Heart left ventricle (tissue), 16 donors: ENCODE measurements at regions not wholly inside any gene's neighbourhood (a gene's known extent, or its start where the extent isn't known, plus 50 kb on each side); places are given as distances from the start of the nearest gene placed in this dataset.

ENCODE experiments used
- ATAC-seq, 4 donors: fragments of 200-7000 bp; cut with Tn5 transposase; one replicate each; pipeline ENCODE4 v1.9.1; 2020 to 2022; ENCODE audit warnings: moderate library complexity in 4 of 4, mild to moderate bottlenecking in 3 of 4, moderate number of reproducible peaks in 1 of 4
- DNase-seq, 5 donors: peaks; one replicate each; pipeline ENCODE4 v3.0.0-alpha.2; 2020
- H3K27ac ChIP-seq, 12 donors: fragments of 200-600 bp; sonication (generic) in 4 of 12; one replicate each; pipeline versions ENCODE4 v1.5.0 to v1.8.0; 2016 to 2022; ENCODE audit warnings: mild to moderate bottlenecking in 2 of 12
- H3K27me3 ChIP-seq, 9 donors: fragments of 200-600 bp; sonication (generic) in 2 of 9; one replicate each; pipeline versions ENCODE4 v1.5.1 to v1.8.0; 2016 to 2022; ENCODE audit warnings: mild to moderate bottlenecking in 3 of 9
- H3K36me3 ChIP-seq, 9 donors: fragments of 200-600 bp; sonication (generic) in 2 of 9; one replicate each; pipeline versions ENCODE4 v1.5.0 to v1.8.0; 2018 to 2022; ENCODE audit warnings: mild to moderate bottlenecking in 2 of 9
- H3K4me1 ChIP-seq, 12 donors: fragments of 200-600 bp; sonication (generic) in 4 of 12; one replicate each; pipeline versions ENCODE4 v1.5.0 to v1.8.0; 2016 to 2022; ENCODE audit warnings: mild to moderate bottlenecking in 3 of 12
- H3K4me3 ChIP-seq, 12 donors: fragments of 200-600 bp; sonication (generic) in 4 of 12; one replicate each; pipeline versions ENCODE4 v1.5.0 to v1.8.0; 2017 to 2022; ENCODE audit warnings: mild to moderate bottlenecking in 9 of 12, moderate library complexity in 4 of 12
- H3K9me3 ChIP-seq, 12 donors: fragments of 200-600 bp; sonication (generic) in 4 of 12; one replicate each; pipeline versions ENCODE4 v1.5.0 to v1.8.0; 2016 to 2022; ENCODE audit warnings: mild to moderate bottlenecking in 1 of 12
- POLR2A ChIP-seq, 2 donors: fragments of 450-650 bp; IDR thresholded peaks; one replicate each; pipeline ENCODE4 v1.6.1; 2017; ENCODE audit warnings: antibody characterized with exemption in 2 of 2, mild to moderate bottlenecking in 2 of 2, moderate library complexity in 2 of 2
- WGBS, 4 donors: extraction: QIAGEN DNeasy Blood & Tissue Kit in 2 of 4; methylation state at CpG; one replicate each; pipeline versions ENCODE4 v1.1.5 to v1.1.7; 2013 to 2018; 5-methylcytosine and 5-hydroxymethylcytosine counted together
- intact Hi-C, 10 donors: fragments of 100-400 bp; cut with DNase I; formaldehyde crosslinking; loops; one replicate each; pipeline versions ENCODE4 v1.11.1 to v1.14.2; 2022
- TF ChIP-seq, protein P1 (sequence below), 12 donors: fragments of 200-600 bp; sonication (generic) in 4 of 12; IDR thresholded peaks; one replicate each; pipeline versions ENCODE4 v1.5.0 to v1.8.0; 2018 to 2022; ENCODE audit warnings: antibody characterized with exemption in 12 of 12, mild to moderate bottlenecking in 5 of 12
- donor health status: ischemic (EF 13 %, LVEDD 7.1; RV severe dilation, severe dysfunction).
- donor health status: healthy with polysubstance abuse.
- donor health status: DM: no; HTN: yes; CAD: no.
- donor health status: DM: no; HTN: no; CAD: no.
- donor health status: ischemic (EF 25% LVEDD 6.9; RV normal size, moderate dysfunction).
- donor health status: ischemic (EF 25% LVEDD 5.7; RV mildly dilated, moderate dysfunction).
- donor health status: healthy.
- donor health status: DM: yes; HTN: yes; CAD: no.
- donor health status: ischemic (EF 35%, LVEDD 5.7; RV mildly dilated, moderate dysfunction).
- donor health status: nonischemic (EF 11% LVEDD 7.7; RV severe dilation, severe dysfunction).
- donor health status: DM: yes; HTN: yes; CAD: no.
- donor health status: PGD.
- donor health status: ischemic (EF 29% LVEDD 5.4; RV normal size, mild dysfunction).
- donor health status: nonischemic (EF 23%, LVEDD 6.1; RV moderate dilation, normal function).

DNA sequence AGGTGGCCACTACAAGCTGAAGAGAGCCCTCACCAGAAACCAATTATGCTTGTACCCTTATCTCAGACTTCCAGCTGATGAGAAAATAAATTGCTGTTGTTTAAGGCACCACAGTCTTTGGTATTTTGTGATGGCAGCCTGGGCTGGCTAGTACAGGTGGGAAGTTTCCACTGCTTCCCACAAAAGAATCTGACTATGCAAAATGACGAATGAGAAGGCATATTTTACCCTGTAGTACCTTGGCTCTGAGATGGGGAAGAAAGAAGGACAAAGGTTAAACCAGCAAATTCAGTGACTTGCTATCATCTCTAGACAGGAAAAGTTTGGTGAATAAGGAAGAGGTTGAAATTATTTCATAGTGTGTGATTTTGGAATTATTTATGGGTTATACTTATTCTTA, 112.8 kb upstream of the ELL2 start:
- DNase-seq (no peak), ATAC-seq (no peak)
- no peaks in the 10 kb centered on the region for H3K36me3 ChIP-seq
- TF ChIP-seq, protein P1, sequence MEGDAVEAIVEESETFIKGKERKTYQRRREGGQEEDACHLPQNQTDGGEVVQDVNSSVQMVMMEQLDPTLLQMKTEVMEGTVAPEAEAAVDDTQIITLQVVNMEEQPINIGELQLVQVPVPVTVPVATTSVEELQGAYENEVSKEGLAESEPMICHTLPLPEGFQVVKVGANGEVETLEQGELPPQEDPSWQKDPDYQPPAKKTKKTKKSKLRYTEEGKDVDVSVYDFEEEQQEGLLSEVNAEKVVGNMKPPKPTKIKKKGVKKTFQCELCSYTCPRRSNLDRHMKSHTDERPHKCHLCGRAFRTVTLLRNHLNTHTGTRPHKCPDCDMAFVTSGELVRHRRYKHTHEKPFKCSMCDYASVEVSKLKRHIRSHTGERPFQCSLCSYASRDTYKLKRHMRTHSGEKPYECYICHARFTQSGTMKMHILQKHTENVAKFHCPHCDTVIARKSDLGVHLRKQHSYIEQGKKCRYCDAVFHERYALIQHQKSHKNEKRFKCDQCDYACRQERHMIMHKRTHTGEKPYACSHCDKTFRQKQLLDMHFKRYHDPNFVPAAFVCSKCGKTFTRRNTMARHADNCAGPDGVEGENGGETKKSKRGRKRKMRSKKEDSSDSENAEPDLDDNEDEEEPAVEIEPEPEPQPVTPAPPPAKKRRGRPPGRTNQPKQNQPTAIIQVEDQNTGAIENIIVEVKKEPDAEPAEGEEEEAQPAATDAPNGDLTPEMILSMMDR (IDR thresholded peaks at IDR 0.05) = no peak
- no peak for TF ChIP-seq POLR2A (IDR thresholded peaks at IDR 0.05)
- H3K27ac ChIP-seq = no peak overlapping the region
- H3K27me3 ChIP-seq = no peaks in the 10 kb centered on the region
- WGBS, 4 donors = 81 to 87% (median 85%) methylated on average over 1 of the region's 1 CpG
- no peaks in the 10 kb centered on the region for H3K9me3 ChIP-seq
- intact Hi-C loops = no loop called here
- peaks cover 0 to 12% (median 0%) of the 10 kb centered on the region in 12 donors for H3K4me1 ChIP-seq
- no peak overlapping the region for H3K4me3 ChIP-seq

DNA sequence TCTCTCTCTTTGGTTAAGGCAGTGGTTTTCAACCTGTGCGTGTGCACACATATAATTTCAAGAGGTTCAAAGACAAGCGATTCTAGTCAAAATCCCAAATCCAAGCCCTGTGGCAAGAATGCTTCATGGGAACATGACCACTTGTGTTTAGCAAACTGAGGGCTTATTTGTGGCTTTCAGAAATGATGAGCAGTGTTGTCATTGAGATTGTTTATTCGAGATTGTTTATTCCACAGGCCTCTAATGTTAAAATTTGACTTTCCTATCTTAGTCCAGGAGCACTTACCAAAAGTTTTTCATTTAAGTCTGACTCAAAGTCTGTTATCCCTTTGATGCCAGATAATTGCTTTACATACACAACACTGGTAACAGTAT, 111.1 kb upstream of the ELL2 start:
- DNase-seq (no peak), ATAC-seq (no peak)
- H3K4me3 ChIP-seq = no peak overlapping the region
- 91 to 94% (median 94%) methylated on average over 3 of the region's 3 CpGs for WGBS, 4 donors
- peaks cover 0 to 15% (median 0%) of the 10 kb centered on the region in 12 donors for H3K4me1 ChIP-seq
- no peaks in the 10 kb centered on the region for H3K36me3 ChIP-seq
- TF ChIP-seq, protein P1 (IDR thresholded peaks at IDR 0.05) = no peak
- TF ChIP-seq POLR2A (IDR thresholded peaks at IDR 0.05) = no peak
- intact Hi-C loops = no loop called here
- H3K9me3 ChIP-seq = no peaks in the 10 kb centered on the region
- H3K27me3 ChIP-seq = no peaks in the 10 kb centered on the region
- H3K27ac ChIP-seq = no peak overlapping the region

DNA sequence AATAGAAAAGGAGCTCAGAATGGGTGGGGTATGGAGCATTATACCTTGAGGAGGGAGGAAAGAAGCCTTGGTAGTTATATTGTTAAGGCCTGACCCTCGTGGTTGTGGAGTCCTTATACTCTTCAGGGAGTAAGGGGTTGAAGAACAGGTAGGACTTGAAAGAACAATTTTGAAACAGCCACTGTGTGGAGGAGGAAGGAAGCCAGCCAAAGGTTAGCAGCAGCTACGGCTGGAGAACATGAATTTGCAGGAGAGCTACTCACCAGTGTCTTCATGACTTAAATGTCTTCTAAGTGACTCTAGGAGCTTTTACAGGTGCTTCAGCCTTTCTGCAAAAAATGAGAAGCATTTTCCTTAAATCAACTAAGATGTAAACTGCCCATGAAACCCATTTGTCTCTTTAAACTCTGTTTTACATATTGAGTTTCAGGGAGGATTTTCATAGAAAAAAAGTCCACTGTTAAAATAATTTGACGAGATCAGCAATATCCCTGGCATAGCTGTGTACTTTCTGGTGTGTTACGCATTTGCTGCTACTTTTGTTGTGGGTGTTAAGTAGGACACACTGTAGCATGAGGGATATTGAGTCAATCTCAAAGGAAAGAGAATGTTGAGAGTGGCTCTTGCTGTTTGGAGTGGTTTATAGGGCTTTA, 110.6 kb upstream of the ELL2 start:
- no peak overlapping the region for H3K4me3 ChIP-seq
- H3K27me3 ChIP-seq = no peaks in the 10 kb centered on the region
- H3K36me3 ChIP-seq = no peaks in the 10 kb centered on the region
- intact Hi-C loops = no loop called here
- H3K27ac ChIP-seq = no peak overlapping the region
- WGBS, 4 donors = 66 to 79% (median 73%) methylated on average over 4 of the region's 4 CpGs
- H3K9me3 ChIP-seq = no peaks in the 10 kb centered on the region
- H3K4me1 ChIP-seq = peaks cover 0 to 18% (median 0%) of the 10 kb centered on the region in 12 donors
- ATAC-seq (no peak), DNase-seq (no peak)
- TF ChIP-seq POLR2A (IDR thresholded peaks at IDR 0.05) = no peak
- TF ChIP-seq, protein P1 (IDR thresholded peaks at IDR 0.05) = no peak

DNA sequence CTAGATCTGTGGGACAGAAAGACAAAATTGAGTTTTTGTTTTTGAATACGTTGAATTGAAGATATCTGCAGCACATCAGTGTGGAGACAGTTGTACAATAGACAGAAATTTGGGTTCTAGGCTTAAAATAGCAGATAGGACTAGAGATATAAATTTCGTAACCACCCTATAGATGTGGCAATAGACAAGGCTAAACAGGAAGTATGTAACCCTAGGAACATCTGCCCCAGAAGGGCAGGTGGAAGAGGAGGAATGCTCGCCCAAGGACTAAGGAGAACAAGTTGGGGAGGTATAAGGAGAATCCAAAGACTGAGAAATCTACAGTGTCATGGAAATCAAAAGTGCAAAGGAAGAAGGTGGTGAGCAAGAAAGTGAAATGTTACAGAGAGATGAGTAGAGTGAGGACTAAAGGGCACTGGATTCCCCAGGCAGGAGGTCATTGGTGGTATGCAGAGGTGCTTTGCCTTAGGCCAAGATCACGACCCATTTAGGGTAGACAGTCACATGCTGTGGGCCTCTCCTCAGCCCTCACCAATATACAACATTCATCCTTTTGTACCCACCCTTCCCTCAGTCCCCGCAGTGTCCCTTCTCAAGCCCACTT, 109.1 kb upstream of the ELL2 start:
- no peak for TF ChIP-seq POLR2A (IDR thresholded peaks at IDR 0.05)
- TF ChIP-seq, protein P1 (IDR thresholded peaks at IDR 0.05) = no peak
- H3K27ac ChIP-seq = no peak overlapping the region
- no peak overlapping the region for H3K4me3 ChIP-seq
- H3K36me3 ChIP-seq = no peaks in the 10 kb centered on the region
- H3K4me1 ChIP-seq = peaks cover 0 to 25% (median 0%) of the 10 kb centered on the region in 12 donors
- H3K9me3 ChIP-seq = no peaks in the 10 kb centered on the region
- intact Hi-C loops = no loop called here
- 86 to 92% (median 89%) methylated on average over 5 of the region's 5 CpGs for WGBS, 4 donors
- no peaks in the 10 kb centered on the region for H3K27me3 ChIP-seq
- DNase-seq = peak in 1 of 5 donors; percentile 24
- peak in 1 of 4 donors; percentile 33 for ATAC-seq
